PC-9 (cell line): ENCODE measurements at regions not wholly inside any gene's neighbourhood (a gene's known extent, or its start where the extent isn't known, plus 50 kb on each side); places are given as distances from the start of the nearest gene placed in this dataset.

Experiments
- BruUV-seq: library from RNA; stranded (reverse); fragments of 400-500 nt; replicated peaks from 2 replicates; lab custom pipeline; 2021; lab: Mats Ljungman, UMichigan
- CTCF ChIA-PET: fragments of 300-600 bp; sonication (Branson Sonifier 250); formaldehyde crosslinking; loops from one replicate; lab custom pipeline; 2022; ENCODE audit warnings: antibody characterized with exemption; lab: Charles Lee
- POLR2A ChIA-PET: fragments of 300-600 bp; sonication (Branson Sonifier 250); formaldehyde crosslinking; loops from one replicate; lab custom pipeline; 2022; ENCODE audit warnings: antibody characterized with exemption; ENCODE audit not compliant: unreplicated experiment; lab: Charles Lee
- DNase-seq, 2 experiments: peaks; one replicate each; pipeline versions ENCODE4 v3.0.0 to v3.0.0-alpha.2; 2015 to 2022; ENCODE audit warnings: mixed read lengths in 1 of 2
- H2AFZ ChIP-seq: fragments of 200-600 bp; sonication (generic); 2 replicates; pipeline ENCODE4 v1.8.1; 2017; ENCODE audit warnings: antibody characterized with exemption
- H3F3A ChIP-seq: fragments of 200-600 bp; sonication (generic); 2 replicates; pipeline ENCODE4 v1.8.1; 2017; ENCODE audit warnings: antibody characterized with exemption, mild to moderate bottlenecking, low read depth; ENCODE audit not compliant: insufficient read depth
- H3K27ac ChIP-seq: fragments of 200-600 bp; sonication (generic); 2 replicates; pipeline ENCODE4 v1.6.1; 2016; ENCODE audit warnings: mixed run types
- H3K27me3 ChIP-seq: fragments of 200-600 bp; sonication (generic); 2 replicates; pipeline ENCODE4 v1.6.1; 2016; ENCODE audit warnings: low read depth, mixed run types; ENCODE audit not compliant: insufficient read depth
- H3K36me3 ChIP-seq: fragments of 200-600 bp; sonication (generic); 2 replicates; pipeline ENCODE4 v1.6.1; 2016; ENCODE audit warnings: low read depth, mixed run types
- H3K4me1 ChIP-seq: fragments of 200-600 bp; sonication (generic); replicated peaks from 2 replicates; pipeline ENCODE4 v1.6.1; 2016; ENCODE audit warnings: mixed run types; ENCODE audit not compliant: insufficient read depth
- H3K4me2 ChIP-seq: fragments of 200-600 bp; sonication (generic); 2 replicates; pipeline ENCODE4 v1.6.1; 2017; ENCODE audit warnings: mixed run types
- H3K4me3 ChIP-seq: fragments of 200-600 bp; sonication (generic); 2 replicates; pipeline ENCODE4 v1.6.1; 2016; ENCODE audit warnings: mixed run types
- H3K79me2 ChIP-seq: fragments of 200-600 bp; sonication (generic); 2 replicates; pipeline ENCODE4 v1.6.1; 2017; ENCODE audit warnings: low read depth, mixed run types
- H3K9me2 ChIP-seq: fragments of 200-600 bp; sonication (generic); 2 replicates; pipeline ENCODE4 v1.8.1; 2017; ENCODE audit warnings: mild to moderate bottlenecking; ENCODE audit not compliant: insufficient read depth
- H3K9me3 ChIP-seq: fragments of 200-600 bp; sonication (generic); 2 replicates; pipeline ENCODE4 v1.8.1; 2016; ENCODE audit warnings: low read depth; ENCODE audit not compliant: insufficient read depth
- H4K20me1 ChIP-seq: fragments of 200-600 bp; sonication (generic); 2 replicates; pipeline ENCODE4 v1.8.1; 2017; ENCODE audit not compliant: insufficient read depth
- CTCF ChIP-seq: fragments of 200-600 bp; sonication (generic); conservative IDR thresholded peaks from 2 replicates; pipeline ENCODE4 v1.6.1; 2017; ENCODE audit warnings: mixed run types, antibody characterized with exemption, mild to moderate bottlenecking, moderate library complexity
- EZH2 ChIP-seq: fragments of 200-600 bp; sonication (generic); IDR thresholded peaks from 2 replicates; pipeline ENCODE4 v1.8.0; 2017; ENCODE audit warnings: antibody characterized with exemption, low read depth
- intact Hi-C: fragments of 100-400 bp; cut with micrococcal nuclease; formaldehyde crosslinking; loops from one replicate; pipeline ENCODE4 v1.10.0; 2022; ENCODE audit not compliant: unreplicated experiment

DNA sequence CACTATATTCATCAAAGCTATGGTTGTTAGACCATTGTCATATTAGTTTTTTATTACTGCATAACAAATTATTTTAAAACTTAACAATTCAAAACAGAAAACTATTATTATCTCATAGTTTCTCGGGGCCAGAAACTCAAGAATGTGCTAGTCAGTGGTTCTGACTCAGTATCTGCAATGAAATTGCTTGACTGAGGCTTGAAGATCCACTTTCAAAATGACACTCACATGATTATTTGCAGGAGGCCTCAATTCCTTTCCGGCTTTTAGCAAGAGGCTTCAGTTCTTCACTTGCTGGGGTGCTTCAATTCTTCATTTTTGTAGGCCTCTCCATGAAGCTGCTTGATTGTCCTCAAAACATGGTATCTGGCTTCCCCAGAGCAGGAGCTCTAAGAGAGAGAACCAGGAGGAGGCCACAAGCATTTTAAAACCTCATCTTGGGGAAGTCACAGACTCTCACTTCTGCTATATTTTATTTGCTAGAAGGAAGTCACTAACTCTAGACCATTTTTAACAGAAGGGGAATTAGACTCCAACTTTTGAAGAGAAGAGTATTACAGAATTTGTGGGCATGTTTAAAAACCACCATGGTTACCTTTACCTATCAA is 383.7 kb downstream of the MFSD1 start:
- BruUV-seq: no TSS peak
- Histone ChIP-seq H3K4me1 (peaks cover 9% of the 10 kb centered on the region; the same call in 1 of the 2 replicates), H3K79me2 (no peaks in the 10 kb centered on the region), H3K9me2 (no peaks in the 10 kb centered on the region), H3K4me2 (no peak overlapping the region), H3K4me3 (no peak overlapping the region), H3K27me3 (no peaks in the 10 kb centered on the region), H4K20me1 (no peaks in the 10 kb centered on the region), H3F3A (peaks cover 9% of the 10 kb centered on the region; the same call in 1 of the 2 replicates), H3K36me3 (no peaks in the 10 kb centered on the region), H3K9me3 (no peaks in the 10 kb centered on the region; the same call in 1 of the 2 replicates), H3K27ac (no peak overlapping the region), H2AFZ (no peak overlapping the region)
- ChIA-PET CTCF (no interaction called here), POLR2A (no interaction called here)
- no peak for DNase-seq
- intact Hi-C loops: no loop called here
- no peak for TF ChIP-seq CTCF
- no peak for TF ChIP-seq EZH2

DNA sequence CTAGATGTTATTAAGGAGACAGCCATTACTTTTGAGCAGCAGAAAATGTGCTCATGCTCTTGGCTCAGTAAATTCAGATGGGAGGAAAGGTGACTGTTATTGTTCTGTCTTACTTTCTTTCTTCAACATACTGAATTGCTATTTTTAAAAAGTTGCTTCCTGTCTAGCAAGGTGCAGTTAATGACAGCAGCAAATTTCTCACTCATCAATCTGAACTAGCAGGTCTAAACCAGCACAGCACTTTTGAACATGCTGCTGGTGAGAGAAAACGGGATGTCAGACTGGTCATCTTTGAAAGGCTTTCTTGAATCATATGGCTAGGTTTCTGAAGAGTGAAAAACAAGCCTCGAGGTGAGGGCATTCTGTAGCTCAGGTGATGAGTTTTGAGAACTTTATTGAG is 384.7 kb downstream of the MFSD1 start:
- Histone ChIP-seq H3K4me3 (no peak overlapping the region), H3K79me2 (no peaks in the 10 kb centered on the region), H3K27me3 (no peaks in the 10 kb centered on the region), H3K4me2 (no peak overlapping the region), H3K9me2 (no peaks in the 10 kb centered on the region), H3K36me3 (no peaks in the 10 kb centered on the region), H4K20me1 (no peaks in the 10 kb centered on the region), H3K4me1 (peaks cover 19% of the 10 kb centered on the region), H2AFZ (no peak overlapping the region), H3K9me3 (no peaks in the 10 kb centered on the region; the same call in 1 of the 2 replicates), H3K27ac (no peak overlapping the region), H3F3A (peaks cover 17% of the 10 kb centered on the region; the same call in 1 of the 2 replicates)
- POLR2A ChIA-PET: no interaction called here
- CTCF ChIA-PET: no interaction called here
- no peak for TF ChIP-seq CTCF
- TF ChIP-seq EZH2: no peak
- intact Hi-C loops: no loop called here
- no peak for DNase-seq
- no TSS peak for BruUV-seq

- no peak overlapping the region for H2AFZ ChIP-seq
- intact Hi-C loops: no loop called here
- ChIA-PET CTCF (no interaction called here), POLR2A (no interaction called here)
- H3K27me3 ChIP-seq: no peaks in the 10 kb centered on the region
- BruUV-seq: no TSS peak
- no peaks in the 10 kb centered on the region for H4K20me1 ChIP-seq
- H3K9me2 ChIP-seq: no peaks in the 10 kb centered on the region
- no peak overlapping the region for H3K4me3 ChIP-seq
- no peaks in the 10 kb centered on the region for H3K79me2 ChIP-seq
- no peaks in the 10 kb centered on the region for H3K36me3 ChIP-seq
- no peak for TF ChIP-seq CTCF
- no peak for TF ChIP-seq EZH2
- H3K9me3 ChIP-seq: no peaks in the 10 kb centered on the region; the same call in 1 of the 2 replicates
- no peak overlapping the region for H3K4me2 ChIP-seq
- DNase-seq: no peak
- no peak overlapping the region for H3K27ac ChIP-seq
- peaks cover 26% of the 10 kb centered on the region for H3K4me1 ChIP-seq
- peaks cover 17% of the 10 kb centered on the region; the same call in 1 of the 2 replicates for H3F3A ChIP-seq
Measured at GRCh38 chr3:159187232-159187631, 385.4 kb downstream of the MFSD1 start.
